T-helper 1 cell treated with Interleukin-12 subunit alpha and Interleukin-12 subunit beta and Interleukin-4 antibody, amounts not matched to agents 30 μg/mL and 1 μg/mL, for 36 hours (primary cell): ENCODE measurements at regions not wholly inside any gene's neighbourhood (a gene's known extent, or its start where the extent isn't known, plus 50 kb on each side); places are given as distances from the start of the nearest gene placed in this dataset.

Experiments
- H3K27ac Mint-ChIP-seq: one replicate; pipeline ENCODE4 v1.8.0; 2021; ENCODE audit warnings: mild to moderate bottlenecking, mixed read lengths
- H3K27me3 Mint-ChIP-seq: one replicate; pipeline ENCODE4 v1.8.0; 2021; ENCODE audit warnings: low read depth, mixed read lengths
- H3K36me3 Mint-ChIP-seq: one replicate; pipeline ENCODE4 v1.8.0; 2021; ENCODE audit warnings: low read depth, mixed read lengths
- H3K4me1 Mint-ChIP-seq: one replicate; pipeline ENCODE4 v1.8.0; 2021; ENCODE audit warnings: low read depth, mixed read lengths
- H3K4me3 Mint-ChIP-seq: one replicate; pipeline ENCODE4 v1.8.0; 2021; ENCODE audit warnings: mild to moderate bottlenecking, moderate library complexity, mixed read lengths
- H3K9me3 Mint-ChIP-seq: one replicate; pipeline ENCODE4 v1.8.0; 2021; ENCODE audit warnings: mixed read lengths

DNA sequence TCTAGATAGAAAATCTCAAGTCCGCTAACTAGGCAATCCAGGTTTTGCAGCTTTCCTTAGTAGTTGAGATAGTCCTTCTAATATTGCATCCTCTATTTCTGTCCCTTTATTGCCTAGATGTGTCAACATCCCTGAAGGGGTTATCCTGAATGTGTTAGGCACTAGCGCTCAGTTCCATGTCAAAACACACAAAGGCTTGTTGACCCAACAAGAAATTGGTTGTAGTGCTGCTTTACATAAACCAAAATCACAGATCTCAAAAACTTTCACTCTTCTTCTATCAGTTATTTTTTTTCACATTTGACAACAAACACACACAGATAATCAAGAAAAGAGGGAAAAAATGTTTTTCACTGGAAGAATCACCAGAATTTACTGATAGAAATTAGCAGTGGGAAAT, 51.4 kb upstream of the SOX2 start:
- Mint-ChIP-seq H3K4me3 (no peak overlapping the region), H3K9me3 (no peaks in the 10 kb centered on the region), H3K36me3 (no peaks in the 10 kb centered on the region), H3K27ac (no peak overlapping the region), H3K4me1 (no peaks in the 10 kb centered on the region), H3K27me3 (no peaks in the 10 kb centered on the region)

DNA sequence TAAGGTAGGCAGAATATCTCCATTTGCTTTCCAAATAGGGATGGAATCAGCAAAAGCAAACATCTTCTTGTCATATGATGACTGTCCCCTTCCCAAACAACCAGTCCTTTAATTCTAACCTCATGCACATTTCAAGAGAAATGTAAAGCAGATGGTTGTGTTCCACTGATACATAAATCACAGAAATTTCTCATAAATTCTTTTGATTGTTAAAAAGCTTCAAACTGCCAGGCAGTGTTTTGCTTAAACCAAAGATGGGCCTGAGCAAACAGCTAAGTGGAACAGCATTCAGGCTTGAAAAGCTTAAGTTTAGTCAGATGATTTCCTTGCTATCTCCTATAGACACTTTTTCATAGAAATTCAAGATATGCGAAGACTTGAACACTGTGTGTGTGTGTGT, 74.3 kb upstream of the SOX2 start:
- Mint-ChIP-seq H3K9me3 (no peaks in the 10 kb centered on the region), H3K4me3 (no peak overlapping the region), H3K4me1 (no peaks in the 10 kb centered on the region), H3K27me3 (no peaks in the 10 kb centered on the region), H3K27ac (no peak overlapping the region), H3K36me3 (no peaks in the 10 kb centered on the region)

DNA sequence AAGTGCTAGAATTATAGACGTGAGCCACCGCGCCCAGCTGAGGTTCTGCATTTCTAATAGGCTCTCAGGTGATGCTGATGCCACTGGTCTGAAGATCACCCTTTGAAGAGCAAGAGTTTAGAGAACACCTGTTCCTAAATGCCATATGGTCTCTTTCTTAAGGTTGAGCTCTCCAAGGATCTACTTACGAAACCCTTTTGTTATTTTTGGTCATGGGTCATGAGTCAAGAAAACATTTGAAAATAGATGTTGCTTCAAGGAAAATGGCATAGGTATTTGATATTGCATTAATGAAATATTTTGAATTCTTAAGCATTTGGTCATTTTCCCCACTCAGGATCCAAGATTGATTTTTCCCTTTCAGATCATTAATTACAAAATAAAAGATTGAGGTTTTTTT, 74.7 kb upstream of the SOX2 start:
- Mint-ChIP-seq H3K36me3 (no peaks in the 10 kb centered on the region), H3K27ac (no peak overlapping the region), H3K9me3 (no peaks in the 10 kb centered on the region), H3K4me3 (no peak overlapping the region), H3K4me1 (no peaks in the 10 kb centered on the region), H3K27me3 (no peaks in the 10 kb centered on the region)

GRCh38 chr3:181635141-181635540, 76.6 kb upstream of the SOX2 start:
- Mint-ChIP-seq H3K27me3 (no peaks in the 10 kb centered on the region), H3K27ac (no peak overlapping the region), H3K4me3 (no peak overlapping the region), H3K9me3 (no peaks in the 10 kb centered on the region), H3K36me3 (no peaks in the 10 kb centered on the region), H3K4me1 (no peaks in the 10 kb centered on the region)

DNA sequence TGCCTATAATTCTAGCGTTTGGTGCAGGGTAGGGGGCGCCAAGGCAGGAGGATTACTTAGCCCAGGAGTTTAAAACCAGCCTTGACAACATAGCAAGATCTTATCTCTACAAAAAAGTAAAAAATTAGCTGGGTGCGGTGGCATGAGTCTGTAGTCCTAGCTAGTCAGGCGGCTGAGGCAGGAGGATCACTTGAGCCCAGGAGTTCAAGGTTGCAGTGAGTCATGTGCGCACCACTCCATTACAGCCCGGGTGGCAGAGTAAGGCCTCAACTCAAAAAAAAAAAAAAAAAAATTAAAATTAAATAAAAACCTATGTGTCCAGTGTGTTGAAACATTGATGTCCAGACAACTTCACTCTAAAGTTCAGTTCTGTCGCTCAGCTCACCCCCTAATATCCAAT, 78.2 kb upstream of the SOX2 start:
- Mint-ChIP-seq H3K27me3 (no peaks in the 10 kb centered on the region), H3K9me3 (no peaks in the 10 kb centered on the region), H3K4me1 (no peaks in the 10 kb centered on the region), H3K4me3 (no peak overlapping the region), H3K27ac (no peak overlapping the region), H3K36me3 (no peaks in the 10 kb centered on the region)

- H3K27ac Mint-ChIP-seq, result no peak overlapping the region
- H3K9me3 Mint-ChIP-seq, result no peaks in the 10 kb centered on the region
- no peaks in the 10 kb centered on the region for H3K36me3 Mint-ChIP-seq
- H3K4me3 Mint-ChIP-seq, result no peak overlapping the region
- H3K4me1 Mint-ChIP-seq, result no peaks in the 10 kb centered on the region
- H3K27me3 Mint-ChIP-seq, result no peaks in the 10 kb centered on the region
Measured at GRCh38 chr3:181631901-181632300, 79.8 kb upstream of the SOX2 start.

DNA sequence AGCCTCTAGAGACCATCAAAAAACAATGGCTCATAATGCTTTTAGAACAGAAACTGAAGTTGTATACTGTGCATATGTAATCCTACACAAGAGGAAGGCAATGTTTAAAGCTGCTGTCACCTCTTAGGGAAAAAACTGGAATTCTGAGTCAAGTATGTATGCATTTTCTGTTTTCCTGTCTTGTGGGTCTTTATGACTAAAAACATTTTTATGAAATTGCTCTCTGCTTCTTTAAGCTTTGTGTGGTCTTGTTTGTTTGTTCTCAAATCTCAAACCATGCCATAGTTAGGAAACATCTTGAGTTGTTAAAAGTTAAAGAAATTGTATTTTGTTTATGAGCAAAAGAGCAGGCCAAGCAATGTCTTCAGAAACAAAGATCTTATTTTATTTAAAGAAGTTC, 80.9 kb upstream of the SOX2 start:
- Mint-ChIP-seq H3K27ac (no peak overlapping the region), H3K36me3 (no peaks in the 10 kb centered on the region), H3K27me3 (no peaks in the 10 kb centered on the region), H3K4me1 (no peaks in the 10 kb centered on the region), H3K4me3 (no peak overlapping the region), H3K9me3 (no peaks in the 10 kb centered on the region)

- H3K27me3 Mint-ChIP-seq, result no peaks in the 10 kb centered on the region
- H3K36me3 Mint-ChIP-seq, result no peaks in the 10 kb centered on the region
Measured at GRCh38 chr3:181629711-181630110, 82.0 kb upstream of the SOX2 start.

DNA sequence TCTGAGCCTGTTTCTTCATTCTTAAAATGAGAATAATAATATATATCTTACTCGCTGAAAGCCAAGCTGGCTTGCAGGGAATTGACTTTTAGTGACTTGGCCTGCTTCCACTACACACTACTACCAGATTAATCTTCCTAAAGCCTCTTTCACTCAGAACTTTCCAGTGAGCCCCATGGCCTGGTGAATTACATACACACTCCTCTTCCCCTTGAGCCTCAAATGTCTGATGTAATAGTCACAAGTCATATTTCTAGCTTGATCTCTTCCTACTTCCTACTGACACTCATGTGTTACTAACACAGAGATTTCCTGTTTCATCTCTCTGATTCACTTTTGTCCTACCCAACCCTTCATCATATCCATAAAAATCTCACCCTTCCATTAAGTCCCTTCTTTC, 82.7 kb upstream of the SOX2 start:
- H3K4me1 Mint-ChIP-seq, result no peaks in the 10 kb centered on the region
- no peak overlapping the region for H3K27ac Mint-ChIP-seq
- H3K36me3 Mint-ChIP-seq, result no peaks in the 10 kb centered on the region
- no peak overlapping the region for H3K4me3 Mint-ChIP-seq
- no peaks in the 10 kb centered on the region for H3K9me3 Mint-ChIP-seq
- no peaks in the 10 kb centered on the region for H3K27me3 Mint-ChIP-seq

More at GRCh38 chr3:181629711-181630110, 82.0 kb upstream of the SOX2 start:
- H3K27ac Mint-ChIP-seq, result no peak overlapping the region
- H3K9me3 Mint-ChIP-seq, result no peaks in the 10 kb centered on the region
- no peaks in the 10 kb centered on the region for H3K4me1 Mint-ChIP-seq
- no peak overlapping the region for H3K4me3 Mint-ChIP-seq

GRCh38 chr3:181628384-181628783, 83.3 kb upstream of the SOX2 start:
- no peaks in the 10 kb centered on the region for H3K27me3 Mint-ChIP-seq
- H3K9me3 Mint-ChIP-seq, result no peaks in the 10 kb centered on the region
- no peak overlapping the region for H3K4me3 Mint-ChIP-seq
- no peaks in the 10 kb centered on the region for H3K4me1 Mint-ChIP-seq
- H3K27ac Mint-ChIP-seq, result no peak overlapping the region
- H3K36me3 Mint-ChIP-seq, result no peaks in the 10 kb centered on the region

- Mint-ChIP-seq H3K36me3 (no peaks in the 10 kb centered on the region), H3K4me3 (no peak overlapping the region), H3K27ac (no peak overlapping the region), H3K9me3 (no peaks in the 10 kb centered on the region), H3K4me1 (no peaks in the 10 kb centered on the region), H3K27me3 (no peaks in the 10 kb centered on the region)
Measured at GRCh38 chr3:181626036-181626435, 85.7 kb upstream of the SOX2 start.

DNA sequence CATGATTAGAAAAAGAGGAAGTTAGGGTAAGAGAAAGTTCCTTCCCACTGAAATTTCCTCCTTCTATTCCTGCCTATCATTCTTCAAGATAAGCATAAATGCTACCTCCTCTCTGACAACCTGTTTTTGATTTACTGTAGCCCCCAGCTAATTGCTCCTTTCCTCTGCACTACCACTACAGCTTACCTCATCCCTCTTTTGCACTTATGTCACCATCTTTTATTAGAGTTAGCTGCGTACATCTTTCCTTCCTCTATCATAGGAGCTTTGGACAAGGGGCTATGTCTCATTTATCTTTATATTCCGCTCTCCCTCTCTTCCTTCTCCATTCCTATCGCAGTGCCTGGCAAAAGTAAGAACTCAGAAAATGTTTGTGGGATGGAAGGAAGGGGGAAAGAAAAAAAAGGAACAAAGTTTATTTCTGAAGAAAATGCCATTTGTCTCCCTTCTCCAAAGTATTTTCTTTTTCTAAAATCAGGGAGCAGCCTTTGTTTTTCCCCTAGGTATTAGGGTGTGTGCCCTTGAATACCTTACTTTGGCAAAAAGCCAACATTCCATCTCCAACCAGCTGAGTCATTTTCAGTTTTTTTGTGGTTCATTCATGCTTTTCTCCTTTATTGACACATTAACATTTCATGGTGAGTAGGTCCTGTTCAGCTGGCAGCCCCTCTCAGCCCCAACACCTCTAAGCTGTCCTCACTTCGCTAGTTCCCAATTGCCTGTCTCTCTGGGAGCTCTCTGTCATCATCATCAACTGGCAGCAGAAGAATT, 87.6 kb upstream of the SOX2 start:
- Mint-ChIP-seq H3K27ac (no peak overlapping the region), H3K36me3 (no peaks in the 10 kb centered on the region), H3K4me3 (no peak overlapping the region), H3K9me3 (no peaks in the 10 kb centered on the region), H3K4me1 (no peaks in the 10 kb centered on the region), H3K27me3 (no peaks in the 10 kb centered on the region)

GRCh38 chr3:181622365-181622764, 89.4 kb upstream of the SOX2 start:
- no peak overlapping the region for H3K4me3 Mint-ChIP-seq
- H3K4me1 Mint-ChIP-seq, result no peaks in the 10 kb centered on the region
- H3K36me3 Mint-ChIP-seq, result no peaks in the 10 kb centered on the region
- H3K9me3 Mint-ChIP-seq, result no peaks in the 10 kb centered on the region
- H3K27me3 Mint-ChIP-seq, result no peaks in the 10 kb centered on the region
- no peak overlapping the region for H3K27ac Mint-ChIP-seq

DNA sequence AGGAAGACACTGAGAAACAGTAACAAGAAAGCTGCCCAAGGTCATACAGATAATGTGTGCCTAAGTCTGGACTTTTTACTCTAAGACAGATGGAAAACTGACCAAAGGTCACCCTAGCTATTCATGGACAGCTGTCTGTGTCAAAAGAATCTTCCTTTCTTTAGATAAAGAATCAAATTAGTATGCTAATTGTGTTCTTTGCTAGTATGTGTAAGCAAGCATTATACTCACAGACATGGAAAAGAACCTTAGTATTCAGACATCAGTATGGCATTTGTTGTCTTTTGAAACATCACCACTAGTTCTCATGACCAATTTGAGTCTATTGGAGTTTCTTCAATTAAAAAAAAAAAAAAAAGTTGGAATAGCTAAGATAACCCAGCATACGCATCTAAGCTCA, 91.8 kb upstream of the SOX2 start:
- Mint-ChIP-seq H3K9me3 (no peaks in the 10 kb centered on the region), H3K27ac (no peak overlapping the region), H3K36me3 (no peaks in the 10 kb centered on the region), H3K4me3 (no peak overlapping the region), H3K27me3 (no peaks in the 10 kb centered on the region), H3K4me1 (no peaks in the 10 kb centered on the region)

DNA sequence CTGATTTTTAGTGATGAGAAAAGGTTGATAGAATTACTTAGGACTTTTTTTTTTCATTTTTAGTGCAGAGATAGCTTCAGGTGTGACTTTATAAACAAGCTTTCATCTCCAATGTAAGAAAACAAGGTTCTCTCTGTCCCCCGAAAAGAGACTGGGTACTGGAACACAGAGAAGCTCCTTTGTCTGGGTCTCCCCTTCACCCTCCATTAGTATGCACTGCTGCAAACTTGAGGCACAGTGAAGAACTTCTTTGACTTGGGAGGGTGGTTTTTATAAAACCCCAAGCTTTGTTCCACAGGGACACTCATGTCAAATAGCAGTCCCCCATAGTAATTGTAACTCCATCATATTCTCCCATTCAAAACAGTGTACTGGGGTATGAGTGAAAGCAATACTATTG, 93.5 kb upstream of the SOX2 start:
- Mint-ChIP-seq H3K27ac (no peak overlapping the region), H3K9me3 (no peaks in the 10 kb centered on the region), H3K27me3 (no peaks in the 10 kb centered on the region), H3K36me3 (no peaks in the 10 kb centered on the region), H3K4me3 (no peak overlapping the region), H3K4me1 (no peaks in the 10 kb centered on the region)
